ENCODE measurements at regions not wholly inside any gene's neighbourhood (a gene's known extent, or its start where the extent isn't known, plus 50 kb on each side); places are given as distances from the start of the nearest gene placed in this dataset.

DNA sequence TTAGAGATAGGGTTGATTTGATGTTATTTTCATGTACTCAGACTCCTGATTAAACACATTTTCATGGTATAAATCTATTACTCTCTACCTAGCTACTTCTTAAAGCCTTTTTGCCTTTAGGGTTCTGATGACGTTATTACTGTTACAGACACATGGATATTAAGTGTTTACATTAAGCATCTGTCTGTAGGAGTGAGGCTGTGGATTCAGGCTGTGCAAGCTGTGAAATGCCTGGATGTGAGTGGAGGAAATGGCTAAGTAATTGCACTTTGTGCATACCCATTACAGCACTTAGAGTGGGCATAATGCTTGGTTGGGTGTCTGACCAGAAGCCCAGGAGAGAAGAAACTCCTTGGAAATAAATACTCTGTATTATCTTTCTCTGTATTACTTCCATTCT, 186.8 kb downstream of the SNX18 start:
- no peak for TF ChIP-seq FOXP2 (optimal IDR thresholded peaks at IDR 0.05; ENCODE audit: borderline replicate concordance, extremely low read depth, extremely low read length, insufficient read depth)
- no peak for TF ChIP-seq POLR2AphosphoS5 (IDR thresholded peaks at IDR 0.05; ENCODE audit: low read depth, low read length)

- TF ChIP-seq FOXP2 (optimal IDR thresholded peaks at IDR 0.05; ENCODE audit: borderline replicate concordance, extremely low read depth, extremely low read length, insufficient read depth), result no peak
- no peak for TF ChIP-seq SIN3A (IDR thresholded peaks at IDR 0.05; ENCODE audit: borderline replicate concordance, insufficient read depth, low read length)
- TF ChIP-seq POLR2AphosphoS5 (IDR thresholded peaks at IDR 0.05; ENCODE audit: low read depth, low read length), result no peak
- TF ChIP-seq TAF1 (IDR thresholded peaks at IDR 0.05; ENCODE audit: borderline replicate concordance, insufficient read depth, low read length), result no peak
- no peak for TF ChIP-seq REST (IDR thresholded peaks at IDR 0.05; ENCODE audit: insufficient read depth in 1 of 2, low read depth in 2 of 2, low read length in 2 of 2)
Observed at GRCh38 chr5:54703565-54704255, 186.2 kb downstream of the SNX18 start.

GRCh38 chr5:54703133-54703532, 185.6 kb downstream of the SNX18 start:
- TF ChIP-seq TAF1 (IDR thresholded peaks at IDR 0.05; ENCODE audit: borderline replicate concordance, insufficient read depth, low read length) (no peak), REST (IDR thresholded peaks at IDR 0.05; ENCODE audit: insufficient read depth in 1 of 2, low read depth in 2 of 2, low read length in 2 of 2) (no peak), SIN3A (IDR thresholded peaks at IDR 0.05; ENCODE audit: borderline replicate concordance, insufficient read depth, low read length) (no peak), POLR2AphosphoS5 (IDR thresholded peaks at IDR 0.05; ENCODE audit: low read depth, low read length) (no peak), FOXP2 (optimal IDR thresholded peaks at IDR 0.05; ENCODE audit: borderline replicate concordance, extremely low read depth, extremely low read length, insufficient read depth) (no peak)

- no peak for TF ChIP-seq SIN3A (IDR thresholded peaks at IDR 0.05; ENCODE audit: borderline replicate concordance, insufficient read depth, low read length)
- no peak for TF ChIP-seq POLR2AphosphoS5 (IDR thresholded peaks at IDR 0.05; ENCODE audit: low read depth, low read length)
- no peak for TF ChIP-seq REST (IDR thresholded peaks at IDR 0.05; ENCODE audit: insufficient read depth in 1 of 2, low read depth in 2 of 2, low read length in 2 of 2)
Observed at GRCh38 chr5:54702470-54702869, 184.9 kb downstream of the SNX18 start.

DNA sequence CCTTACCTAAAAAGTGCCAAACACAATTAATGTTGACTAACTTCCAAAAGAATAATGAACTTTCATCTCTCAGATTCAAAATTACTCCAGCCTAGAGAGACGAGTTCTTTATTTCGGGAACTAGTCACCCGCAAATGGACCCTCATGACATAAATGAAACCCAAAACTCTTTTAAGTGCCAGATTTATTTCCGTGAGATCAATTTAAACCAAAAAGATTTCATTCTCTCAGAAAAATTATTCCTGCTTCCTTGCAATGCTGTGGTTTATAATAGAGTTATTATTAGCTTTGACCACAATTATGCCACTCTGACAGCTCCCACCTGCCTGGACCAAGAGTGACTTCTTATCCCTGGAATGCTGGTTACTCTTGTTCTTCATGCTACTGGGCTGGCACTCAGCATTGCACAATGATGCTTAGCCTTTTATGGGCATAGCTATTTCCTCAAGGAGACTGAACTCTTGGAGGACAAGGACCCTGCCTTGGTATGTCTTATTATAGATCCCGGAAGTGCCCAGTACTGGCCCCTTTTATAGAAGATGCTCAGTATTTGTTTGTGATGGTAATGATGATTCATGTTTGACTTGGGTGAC, 183.5 kb downstream of the SNX18 start:
- TF ChIP-seq POLR2AphosphoS5 (IDR thresholded peaks at IDR 0.05; ENCODE audit: low read depth, low read length) (no peak), FOXP2 (optimal IDR thresholded peaks at IDR 0.05; ENCODE audit: borderline replicate concordance, extremely low read depth, extremely low read length, insufficient read depth) (no peak), TAF1 (IDR thresholded peaks at IDR 0.05; ENCODE audit: borderline replicate concordance, insufficient read depth, low read length) (no peak), REST (IDR thresholded peaks at IDR 0.05; ENCODE audit: insufficient read depth in 1 of 2, low read depth in 2 of 2, low read length in 2 of 2) (no peak)

All from PFSK-1 (cell line).